MM.1S (cell line): ENCODE measurements at regions not wholly inside any gene's neighbourhood (a gene's known extent, or its start where the extent isn't known, plus 50 kb on each side); places are given as distances from the start of the nearest gene placed in this dataset.

Experiments
- CTCF ChIP-seq: fragments of 300-600 bp; sonication (generic); IDR thresholded peaks from 2 replicates; pipeline ENCODE4 v1.5.1; 2016; ENCODE audit warnings: antibody characterized with exemption, low read length, mixed read lengths
- EZH2 ChIP-seq: fragments of 300-600 bp; sonication (generic); optimal IDR thresholded peaks from 2 replicates; pipeline ENCODE3; 2017; ENCODE audit warnings: low read depth, mild to moderate bottlenecking, antibody characterized with exemption, low read length, mixed read lengths

- no peak for TF ChIP-seq CTCF
- no peak for TF ChIP-seq EZH2
These were observed 106.6 kb upstream of the NRSN1 start for GRCh38 chr6:24019393-24019792.
